CD4-positive, alpha-beta T cell treated with Interleukin-15 for 1 hour (primary cell): ENCODE measurements at regions not wholly inside any gene's neighbourhood (a gene's known extent, or its start where the extent isn't known, plus 50 kb on each side); places are given as distances from the start of the nearest gene placed in this dataset.

Source experiments
- DNase-seq: peaks from one replicate; pipeline ENCODE4 v3.0.0-alpha.2; 2020

DNA sequence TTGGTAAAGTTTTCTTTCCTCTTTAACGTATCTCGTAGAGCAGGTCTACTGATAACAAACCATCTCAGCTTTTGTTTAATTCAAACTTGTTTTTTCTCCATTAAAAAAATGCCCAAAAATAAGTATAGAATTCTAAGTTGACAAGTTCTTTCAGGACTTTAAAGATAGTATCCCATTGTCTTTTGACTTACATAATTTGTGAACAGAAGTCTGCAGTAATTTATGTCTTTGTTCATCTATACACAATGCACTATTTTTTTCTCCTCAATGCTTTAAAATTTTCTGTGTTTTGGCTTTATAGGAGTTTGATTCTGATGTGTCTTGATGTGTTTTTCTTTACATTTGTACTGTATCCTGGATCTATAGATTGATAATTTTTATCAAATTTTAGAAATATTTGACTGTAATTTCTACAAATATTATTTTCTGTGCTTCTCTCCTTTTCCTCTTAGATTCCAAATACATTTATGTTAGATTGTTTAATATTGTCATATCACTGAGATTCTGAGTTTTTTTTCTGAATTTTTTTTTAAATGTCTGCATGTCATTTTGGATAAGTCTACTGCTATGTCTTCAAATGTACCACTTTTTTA, 143.3 kb downstream of the FTCDNL1 start:
- no peak for DNase-seq

- no peak for DNase-seq
Observed at GRCh38 chr2:199705538-199705937, 145.5 kb downstream of the FTCDNL1 start.

- DNase-seq = peak; percentile 18
Observed at GRCh38 chr2:199704358-199705238, 146.4 kb downstream of the FTCDNL1 start.

GRCh38 chr2:199703199-199703598, 147.8 kb downstream of the FTCDNL1 start:
- no peak for DNase-seq

- DNase-seq = no peak
Observed at GRCh38 chr2:199697469-199697868, 153.5 kb downstream of the FTCDNL1 start.

DNA sequence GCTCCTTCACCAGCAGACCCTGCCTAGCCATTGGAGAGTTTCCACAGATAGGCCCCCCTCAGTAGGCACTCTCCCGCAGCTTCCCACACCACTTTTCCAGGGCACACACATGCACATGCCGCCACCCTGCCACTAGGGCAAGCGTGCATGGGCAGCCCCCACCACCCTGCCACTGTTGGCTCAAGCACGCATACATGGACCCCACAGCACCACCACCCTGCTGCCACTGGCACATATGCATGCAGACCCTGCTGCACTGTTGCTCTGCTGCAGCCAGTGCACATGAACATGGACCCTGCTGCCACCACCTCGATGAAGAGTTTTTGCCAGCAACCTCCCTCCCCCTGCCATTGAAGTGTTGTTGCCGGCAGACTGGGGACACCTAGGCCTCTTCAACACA, 154.9 kb downstream of the FTCDNL1 start:
- no peak for DNase-seq

DNA sequence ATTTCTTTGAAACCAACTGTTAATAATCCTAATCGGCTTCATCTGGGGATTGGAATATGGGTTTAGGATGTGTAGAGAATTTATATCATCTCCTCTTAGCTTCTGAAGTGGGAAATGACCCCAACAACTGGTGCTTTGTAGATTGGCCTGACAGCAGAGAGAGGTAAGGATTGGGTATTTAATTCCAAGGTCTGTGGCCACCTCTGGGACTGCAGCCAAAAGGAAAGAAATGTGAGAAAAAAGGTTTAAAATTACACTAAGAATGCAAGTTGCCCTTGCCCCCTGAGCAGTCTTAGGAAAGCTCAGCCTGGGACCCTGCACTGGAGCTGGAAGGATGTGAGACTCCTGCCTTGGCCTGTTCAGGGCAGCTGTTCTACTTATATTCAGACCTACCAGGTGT, 157.1 kb downstream of the FTCDNL1 start:
- no peak for DNase-seq

DNA sequence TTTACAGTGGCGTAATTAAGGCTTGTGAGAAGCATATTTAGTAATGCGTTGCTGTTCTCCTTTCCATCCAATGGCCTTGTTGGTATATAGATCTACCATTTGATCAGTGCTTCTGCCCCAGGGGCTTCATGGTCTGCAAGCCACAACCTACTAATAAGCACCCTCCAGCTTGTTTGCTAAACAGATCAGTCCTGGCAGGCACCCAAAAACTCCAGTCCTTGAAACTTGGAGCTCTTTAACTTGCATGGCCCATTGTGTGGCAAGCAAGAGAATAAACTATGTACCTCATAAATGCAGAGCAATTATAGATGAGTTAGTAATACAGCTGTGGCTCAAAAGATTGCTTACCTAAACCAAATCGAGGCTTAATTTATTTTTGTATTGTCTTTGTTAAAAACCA, 158.5 kb downstream of the FTCDNL1 start:
- no peak for DNase-seq

DNA sequence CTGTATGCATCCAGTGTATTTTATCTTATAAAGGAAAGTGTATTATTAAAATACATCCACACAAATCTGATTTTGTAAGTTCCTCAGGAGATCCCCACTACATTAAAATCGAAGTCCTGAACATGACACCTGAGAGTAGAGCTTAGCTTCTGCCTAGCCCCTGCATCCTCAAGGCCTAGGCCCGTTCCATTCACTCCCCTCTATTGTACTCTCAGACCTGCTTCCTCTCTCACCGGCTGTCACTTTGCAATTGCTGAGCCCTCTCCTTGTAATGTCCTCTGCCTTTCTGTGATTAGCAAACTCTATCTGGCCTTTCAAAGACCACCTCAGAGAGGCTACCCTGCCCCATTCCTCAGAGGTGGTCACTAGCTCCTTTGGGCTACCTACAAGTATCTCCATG, 160.8 kb downstream of the FTCDNL1 start:
- no peak for DNase-seq

- no peak for DNase-seq
Observed at GRCh38 chr2:199685669-199686068, 165.3 kb downstream of the FTCDNL1 start.

- DNase-seq = no peak
Observed at GRCh38 chr2:199684832-199685231, 166.2 kb downstream of the FTCDNL1 start.

DNA sequence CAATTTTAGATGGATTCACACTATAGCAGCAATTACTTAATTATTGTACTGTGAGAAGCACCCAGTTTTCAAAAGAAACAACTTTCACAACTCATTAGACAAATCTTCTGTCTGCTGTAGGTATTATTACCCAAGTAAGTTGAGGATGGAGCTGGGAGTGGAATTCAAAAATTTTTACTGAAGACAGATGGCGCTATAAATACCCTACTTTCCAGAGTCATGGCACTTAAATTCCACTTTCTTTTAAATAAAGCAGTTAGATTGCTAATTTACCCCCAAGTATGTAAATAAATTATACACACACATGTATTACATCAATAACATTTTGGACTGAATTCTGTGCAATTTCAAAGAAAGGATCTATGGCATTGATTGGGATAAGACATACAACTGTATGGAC, 166.8 kb downstream of the FTCDNL1 start:
- no peak for DNase-seq

DNA sequence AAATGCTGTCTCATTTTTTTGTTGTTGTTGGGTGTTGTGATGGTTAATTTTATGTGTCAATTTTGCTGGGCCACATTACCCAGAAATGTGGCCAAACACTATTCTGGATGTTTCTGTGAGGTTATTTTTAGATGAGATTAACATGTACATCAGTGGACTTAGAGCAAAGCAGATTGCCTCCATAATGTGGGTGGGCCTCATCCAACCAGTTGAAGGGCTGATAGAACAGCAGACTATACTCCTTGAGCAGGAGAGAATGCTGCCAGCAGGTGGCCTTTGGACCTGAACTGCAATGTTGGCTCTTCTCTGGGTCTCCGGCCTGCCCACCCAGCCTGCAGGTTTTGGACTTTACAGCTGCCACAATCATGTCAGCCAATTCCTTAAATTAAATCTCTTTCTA, 169.0 kb downstream of the FTCDNL1 start:
- no peak for DNase-seq

DNA sequence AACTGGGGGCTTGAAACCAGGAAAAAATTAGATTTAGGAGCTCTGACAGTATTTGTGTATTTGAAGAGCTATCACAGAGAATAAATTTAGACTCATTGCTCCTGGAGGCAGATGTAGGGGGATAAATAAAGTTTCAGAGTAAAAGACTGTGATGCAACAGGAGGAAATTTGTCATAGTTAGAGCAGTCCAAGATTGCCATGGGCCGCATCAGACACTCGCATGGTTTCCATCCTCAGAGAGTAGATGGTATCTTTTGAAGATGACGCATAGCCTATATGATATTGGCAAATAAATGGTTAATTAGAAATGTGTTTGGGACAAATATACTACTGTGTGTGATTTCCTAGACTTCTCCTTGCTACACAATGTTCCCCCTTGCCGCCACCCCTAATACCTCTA, 170.5 kb downstream of the FTCDNL1 start:
- no peak for DNase-seq

- no peak for DNase-seq
Observed at GRCh38 chr2:199679883-199680282, 171.1 kb downstream of the FTCDNL1 start.

GRCh38 chr2:199677881-199678280, 173.1 kb downstream of the FTCDNL1 start:
- DNase-seq = no peak

DNA sequence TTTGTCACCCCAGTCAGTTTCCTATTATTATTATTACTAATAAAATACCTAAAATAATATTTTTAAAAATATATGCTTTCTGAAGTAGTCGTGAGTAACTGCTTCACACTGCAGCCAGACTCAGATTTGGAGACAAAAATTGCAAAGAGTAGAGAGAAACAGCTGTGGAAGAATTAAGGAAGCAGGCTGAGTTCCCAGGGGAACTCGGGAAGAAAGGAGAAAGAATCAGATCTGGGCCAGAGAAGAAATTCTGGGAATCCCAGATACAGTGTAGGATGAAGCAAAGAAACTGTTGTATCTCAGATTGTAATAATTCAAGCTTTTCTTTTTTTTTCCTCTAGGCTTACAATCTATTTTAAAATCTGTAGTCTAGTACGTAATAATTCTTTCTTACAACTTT, 182.3 kb downstream of the FTCDNL1 start:
- DNase-seq = no peak

DNA sequence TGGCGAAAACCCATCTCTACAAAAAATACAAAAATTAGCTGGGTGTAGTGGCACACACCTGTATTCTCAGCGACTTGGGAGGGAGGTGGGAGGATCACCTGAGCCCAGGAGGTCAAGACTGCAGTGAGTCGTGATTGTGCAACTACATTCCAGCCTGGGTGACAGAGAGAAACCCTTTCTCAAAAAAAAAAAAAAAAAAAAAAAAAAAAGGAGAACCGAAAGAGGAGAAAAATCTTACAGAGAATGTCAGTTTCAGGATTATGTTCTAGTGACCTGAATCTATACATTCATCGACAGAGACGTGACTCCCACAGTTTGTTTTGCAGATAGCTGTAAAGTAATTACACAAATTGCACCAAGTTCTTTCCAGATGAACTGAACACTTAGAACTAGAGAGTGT, 187.8 kb downstream of the FTCDNL1 start:
- DNase-seq = no peak

DNA sequence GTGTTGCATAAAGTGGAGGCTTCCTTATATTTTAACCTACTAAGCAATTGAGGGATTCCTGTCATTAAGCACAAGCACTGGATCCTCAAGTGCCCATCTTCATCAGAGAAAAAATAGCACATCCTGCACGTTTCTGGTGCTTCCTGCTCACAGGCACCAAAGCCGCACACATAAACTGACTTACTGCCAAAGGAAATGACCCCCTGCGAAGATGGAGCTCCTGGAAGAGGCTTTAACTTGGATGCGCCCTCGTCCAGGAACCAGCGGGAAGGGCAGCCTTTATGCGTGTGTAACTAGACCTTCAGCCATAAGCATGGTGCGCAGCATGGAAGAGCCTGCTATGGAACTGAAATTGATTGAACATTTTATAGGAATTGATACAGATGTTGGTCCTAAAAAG, 188.7 kb downstream of the FTCDNL1 start:
- no peak for DNase-seq

GRCh38 chr2:199660167-199660566, 190.8 kb downstream of the FTCDNL1 start:
- no peak for DNase-seq

DNA sequence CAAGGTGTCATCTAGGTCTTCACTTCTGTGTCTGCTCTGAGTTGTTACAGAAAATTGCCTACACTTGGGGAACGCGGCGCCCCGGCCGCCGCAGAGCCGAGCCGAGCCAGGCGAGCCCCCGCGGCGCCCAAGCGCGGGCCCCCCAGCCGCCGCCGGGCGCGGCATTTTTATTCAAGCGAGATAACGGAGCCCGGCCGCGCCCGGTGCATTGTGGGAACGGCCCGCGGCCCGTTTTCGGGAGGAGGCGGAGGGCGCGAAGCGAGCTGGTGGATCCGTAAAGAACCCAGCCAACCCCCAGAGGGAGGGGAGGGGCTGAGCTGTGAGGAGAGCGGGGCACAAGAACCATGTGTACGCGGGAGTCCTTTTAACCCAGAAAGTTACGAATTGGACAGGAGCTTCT, 191.8 kb downstream of the FTCDNL1 start:
- DNase-seq = no peak

- DNase-seq = no peak
Observed at GRCh38 chr2:199646439-199646838, 188.7 kb upstream of the SATB2 start.

- no peak for DNase-seq
Observed at GRCh38 chr2:199631129-199631528, 173.4 kb upstream of the SATB2 start.

DNA sequence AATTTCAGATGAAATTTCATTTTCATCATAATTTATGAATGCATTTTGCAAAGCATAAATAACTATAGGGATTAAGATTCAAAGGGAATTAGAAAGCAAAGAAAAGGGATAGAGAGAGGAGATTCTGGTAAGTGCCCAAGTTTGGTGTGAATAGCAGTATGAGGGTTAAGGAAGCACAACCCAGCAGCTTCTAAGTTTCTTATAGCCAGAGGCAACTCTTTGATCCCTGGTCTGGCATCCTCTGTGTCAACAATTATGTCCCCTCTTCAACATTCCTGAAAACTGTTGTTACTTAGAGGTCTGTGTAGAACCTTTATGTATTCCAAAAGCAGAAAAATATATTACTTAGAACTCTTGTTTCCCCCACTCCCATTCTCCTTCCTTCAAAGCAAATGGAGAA, 171.6 kb upstream of the SATB2 start:
- no peak for DNase-seq

- DNase-seq = no peak
Observed at GRCh38 chr2:199627417-199627816, 169.7 kb upstream of the SATB2 start.
